Ishikawa (cell line): ENCODE measurements at regions not wholly inside any gene's neighbourhood (a gene's known extent, or its start where the extent isn't known, plus 50 kb on each side); places are given as distances from the start of the nearest gene placed in this dataset.

Experiments used
- FOXM1 ChIP-seq: IDR thresholded peaks from 2 replicates; pipeline ENCODE4 v1.6.1; 2012; ENCODE audit warnings: low read depth, borderline replicate concordance
- NFIC ChIP-seq: IDR thresholded peaks from 2 replicates; pipeline ENCODE4 v1.6.1; 2012
- TEAD4 ChIP-seq: IDR thresholded peaks from 2 replicates; pipeline ENCODE4 v1.6.1; 2012
- ZBTB7A ChIP-seq: IDR thresholded peaks from 2 replicates; pipeline ENCODE4 v1.6.1; 2012; ENCODE audit warnings: low read depth
- TF ChIP-seq, protein P1 (sequence below): IDR thresholded peaks from 2 replicates; pipeline ENCODE4 v1.6.1; 2012

GRCh38 chr1:87702455-87702854 lies 373.8 kb downstream of the LMO4 start:
- no peak for TF ChIP-seq TEAD4
- TF ChIP-seq ZBTB7A, result no peak
- TF ChIP-seq NFIC, result no peak
- TF ChIP-seq, protein P1, sequence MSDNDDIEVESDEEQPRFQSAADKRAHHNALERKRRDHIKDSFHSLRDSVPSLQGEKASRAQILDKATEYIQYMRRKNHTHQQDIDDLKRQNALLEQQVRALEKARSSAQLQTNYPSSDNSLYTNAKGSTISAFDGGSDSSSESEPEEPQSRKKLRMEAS, result no peak
- TF ChIP-seq FOXM1, result no peak
